Trophoblast cell (in vitro differentiated cells and primary cell): ENCODE measurements at regions not wholly inside any gene's neighbourhood (a gene's known extent, or its start where the extent isn't known, plus 50 kb on each side); places are given as distances from the start of the nearest gene placed in this dataset.

ENCODE experiments used
- DNase-seq, 2 donors: peaks; one replicate each; pipeline ENCODE4 v3.0.0-alpha.2; 2016
- H2AFZ ChIP-seq: 2 replicates; pipeline ENCODE4 v1.6.1; 2013; ENCODE audit warnings: low read length, moderate library complexity, mild to moderate bottlenecking; ENCODE audit not compliant: insufficient read depth, poor library complexity
- H2AK5ac ChIP-seq: 2 replicates; pipeline ENCODE4 v1.6.1; 2013; ENCODE audit warnings: mild to moderate bottlenecking, low read length
- H2BK120ac ChIP-seq: 2 replicates; pipeline ENCODE4 v1.6.1; 2013; ENCODE audit warnings: low read length, mild to moderate bottlenecking, moderate library complexity; ENCODE audit not compliant: insufficient read depth, poor library complexity
- H2BK12ac ChIP-seq: 2 replicates; pipeline ENCODE4 v1.6.1; 2013; ENCODE audit warnings: mild to moderate bottlenecking, low read length, moderate library complexity
- H2BK5ac ChIP-seq: 2 replicates; pipeline ENCODE4 v1.6.1; 2013; ENCODE audit warnings: low read length, low read depth, moderate library complexity, mild to moderate bottlenecking; ENCODE audit not compliant: poor library complexity
- H3K14ac ChIP-seq: 2 replicates; pipeline ENCODE4 v1.6.1; 2013; ENCODE audit warnings: mild to moderate bottlenecking, low read length
- H3K18ac ChIP-seq: 2 replicates; pipeline ENCODE4 v1.6.1; 2013; ENCODE audit warnings: mild to moderate bottlenecking, low read length
- H3K23ac ChIP-seq: 2 replicates; pipeline ENCODE4 v1.6.1; 2013; ENCODE audit warnings: low read length
- H3K27ac ChIP-seq: 2 replicates; pipeline ENCODE4 v1.5.1; 2013; ENCODE audit warnings: low read depth, mild to moderate bottlenecking, inconsistent platforms, low read length, moderate library complexity
- H3K27me3 ChIP-seq: 2 replicates; pipeline ENCODE4 v1.6.1; 2013; ENCODE audit warnings: inconsistent platforms, mild to moderate bottlenecking, low read length, moderate library complexity; ENCODE audit not compliant: insufficient read depth
- H3K36me3 ChIP-seq, 2 experiments: 1 replicate in 1 of 2; 2 replicates in 1 of 2; pipeline ENCODE4 v1.6.1; 2013; ENCODE audit warnings: low read length in 2 of 2, mild to moderate bottlenecking in 2 of 2, moderate library complexity in 1 of 2; ENCODE audit not compliant: insufficient read depth in 2 of 2, control insufficient read depth in 1 of 2
- H3K4ac ChIP-seq: 2 replicates; pipeline ENCODE4 v1.6.1; 2013; ENCODE audit warnings: low read depth, mild to moderate bottlenecking, low read length, moderate library complexity
- H3K4me1 ChIP-seq, 2 experiments: 1 replicate in 1 of 2; 2 replicates in 1 of 2; pipeline ENCODE4 v1.6.1; 2013; ENCODE audit warnings: low read length in 2 of 2, mild to moderate bottlenecking in 2 of 2, moderate library complexity in 1 of 2; ENCODE audit not compliant: insufficient read depth in 2 of 2, control insufficient read depth in 1 of 2
- H3K4me2 ChIP-seq: 2 replicates; pipeline ENCODE4 v1.6.1; 2013; ENCODE audit warnings: inconsistent platforms, mild to moderate bottlenecking, low read length, moderate library complexity
- H3K4me3 ChIP-seq: 2 replicates; pipeline ENCODE4 v1.5.1; 2013; ENCODE audit warnings: mild to moderate bottlenecking, low read depth, low read length, inconsistent platforms
- H3K79me1 ChIP-seq: one replicate; pipeline ENCODE4 v1.6.1; 2013; ENCODE audit warnings: low read length
- H3K79me2 ChIP-seq: 2 replicates; pipeline ENCODE4 v1.6.1; 2013; ENCODE audit warnings: low read length, mild to moderate bottlenecking; ENCODE audit not compliant: control insufficient read depth, insufficient read depth, poor library complexity
- H3K9ac ChIP-seq: 2 replicates; pipeline ENCODE4 v1.6.1; 2013; ENCODE audit warnings: mild to moderate bottlenecking, low read length
- H3K9me3 ChIP-seq: 2 replicates; pipeline ENCODE4 v1.6.1; 2013; ENCODE audit warnings: low read depth, mild to moderate bottlenecking, control low read depth, inconsistent platforms, low read length; ENCODE audit not compliant: insufficient read depth
- H4K12ac ChIP-seq: 2 replicates; pipeline ENCODE4 v1.6.1; 2013; ENCODE audit warnings: low read depth, mild to moderate bottlenecking, low read length, moderate library complexity
- H4K8ac ChIP-seq: 2 replicates; pipeline ENCODE4 v1.6.1; 2013; ENCODE audit warnings: low read depth, mild to moderate bottlenecking, low read length, moderate library complexity
- H4K91ac ChIP-seq: one replicate; pipeline ENCODE4 v1.6.1; 2013; ENCODE audit warnings: low read depth, mild to moderate bottlenecking, low read length, moderate library complexity
- WGBS: extraction: QIAGEN DNeasy Blood & Tissue Kit; methylation state at CpG from one replicate; pipeline ENCODE4 v1.1.7; 2013; ENCODE audit warnings: missing lambda C conversion rate; ENCODE audit not compliant: insufficient read length, insufficient coverage; ENCODE audit errors: extremely low coverage; 5-methylcytosine and 5-hydroxymethylcytosine counted together

DNA sequence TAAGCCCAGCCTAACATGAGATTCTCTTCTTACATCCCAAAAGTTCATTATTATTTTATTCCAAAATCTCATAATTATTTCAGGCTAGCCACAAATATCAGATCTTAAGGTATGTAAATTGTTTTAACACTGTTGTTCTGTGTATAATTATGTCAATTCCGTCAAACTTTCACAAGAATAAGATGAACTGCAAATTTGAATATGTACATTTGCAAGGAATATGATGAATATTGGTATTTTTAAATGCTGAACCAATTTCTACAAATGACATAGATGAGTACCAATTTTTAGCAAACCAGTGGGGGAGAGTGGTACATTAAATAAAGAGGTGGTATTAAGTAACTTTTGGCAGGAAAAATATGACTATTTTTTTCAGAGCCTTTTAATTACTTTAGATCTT lies 282.3 kb upstream of the MAD2L1 start:
- H3K36me3 ChIP-seq, result no peaks in the 10 kb centered on the region
- H2AK5ac ChIP-seq, result no peak overlapping the region
- H3K9ac ChIP-seq, result no peak overlapping the region
- H2AFZ ChIP-seq, result no peak overlapping the region
- DNase-seq, result no peak
- no peak overlapping the region for H4K12ac ChIP-seq
- no peaks in the 10 kb centered on the region for H3K27me3 ChIP-seq
- no peak overlapping the region for H2BK5ac ChIP-seq
- H3K14ac ChIP-seq, result no peak overlapping the region
- H3K18ac ChIP-seq, result no peak overlapping the region
- H3K4ac ChIP-seq, result no peak overlapping the region
- no peaks in the 10 kb centered on the region for H3K4me1 ChIP-seq
- no CpG with 5 or more reads among the region's 1 CpG for WGBS
- no peak overlapping the region for H2BK12ac ChIP-seq
- no peak overlapping the region for H3K4me3 ChIP-seq
- no peak overlapping the region for H2BK120ac ChIP-seq
- H3K23ac ChIP-seq, result no peak overlapping the region
- H3K4me2 ChIP-seq, result no peak overlapping the region
- no peak overlapping the region for H4K8ac ChIP-seq
- H3K79me2 ChIP-seq, result no peaks in the 10 kb centered on the region
- no peak overlapping the region for H3K27ac ChIP-seq
- H3K79me1 ChIP-seq, result no peaks in the 10 kb centered on the region
- H4K91ac ChIP-seq, result no peak overlapping the region
- no peaks in the 10 kb centered on the region for H3K9me3 ChIP-seq

DNA sequence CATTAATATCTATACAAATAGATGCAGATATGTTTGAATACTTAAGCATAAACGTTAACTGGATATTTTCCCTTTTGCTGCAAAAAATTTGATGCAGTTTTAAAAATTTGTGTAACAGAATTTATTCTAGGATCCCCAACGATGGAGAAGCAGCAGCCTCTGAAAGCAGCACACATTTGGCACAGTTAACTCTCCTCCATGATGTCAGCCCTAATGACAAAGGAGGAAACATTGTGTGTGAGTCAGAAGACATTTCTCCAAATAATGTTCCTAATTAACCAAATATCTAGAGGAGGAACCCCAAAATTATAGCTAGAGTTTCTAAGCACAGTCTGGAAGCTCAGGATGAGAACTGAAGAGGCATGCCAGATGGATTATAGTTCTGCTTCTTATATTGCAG lies 281.9 kb upstream of the MAD2L1 start:
- no peaks in the 10 kb centered on the region for H3K36me3 ChIP-seq
- H3K4me3 ChIP-seq, result no peak overlapping the region
- H3K18ac ChIP-seq, result no peak overlapping the region
- no peak overlapping the region for H2AFZ ChIP-seq
- H2BK120ac ChIP-seq, result no peak overlapping the region
- no peak overlapping the region for H3K27ac ChIP-seq
- no peaks in the 10 kb centered on the region for H3K79me2 ChIP-seq
- no peak overlapping the region for H4K91ac ChIP-seq
- H2AK5ac ChIP-seq, result no peak overlapping the region
- no peaks in the 10 kb centered on the region for H3K27me3 ChIP-seq
- no peak overlapping the region for H3K14ac ChIP-seq
- no peak overlapping the region for H3K4me2 ChIP-seq
- H3K79me1 ChIP-seq, result no peaks in the 10 kb centered on the region
- WGBS, result no CpG with 5 or more reads among the region's 2 CpGs
- no peak overlapping the region for H3K4ac ChIP-seq
- no peaks in the 10 kb centered on the region for H3K9me3 ChIP-seq
- no peak overlapping the region for H2BK5ac ChIP-seq
- no peak overlapping the region for H3K9ac ChIP-seq
- H4K12ac ChIP-seq, result no peak overlapping the region
- no peak for DNase-seq
- no peak overlapping the region for H2BK12ac ChIP-seq
- H4K8ac ChIP-seq, result no peak overlapping the region
- no peak overlapping the region for H3K23ac ChIP-seq
- no peaks in the 10 kb centered on the region for H3K4me1 ChIP-seq

DNA sequence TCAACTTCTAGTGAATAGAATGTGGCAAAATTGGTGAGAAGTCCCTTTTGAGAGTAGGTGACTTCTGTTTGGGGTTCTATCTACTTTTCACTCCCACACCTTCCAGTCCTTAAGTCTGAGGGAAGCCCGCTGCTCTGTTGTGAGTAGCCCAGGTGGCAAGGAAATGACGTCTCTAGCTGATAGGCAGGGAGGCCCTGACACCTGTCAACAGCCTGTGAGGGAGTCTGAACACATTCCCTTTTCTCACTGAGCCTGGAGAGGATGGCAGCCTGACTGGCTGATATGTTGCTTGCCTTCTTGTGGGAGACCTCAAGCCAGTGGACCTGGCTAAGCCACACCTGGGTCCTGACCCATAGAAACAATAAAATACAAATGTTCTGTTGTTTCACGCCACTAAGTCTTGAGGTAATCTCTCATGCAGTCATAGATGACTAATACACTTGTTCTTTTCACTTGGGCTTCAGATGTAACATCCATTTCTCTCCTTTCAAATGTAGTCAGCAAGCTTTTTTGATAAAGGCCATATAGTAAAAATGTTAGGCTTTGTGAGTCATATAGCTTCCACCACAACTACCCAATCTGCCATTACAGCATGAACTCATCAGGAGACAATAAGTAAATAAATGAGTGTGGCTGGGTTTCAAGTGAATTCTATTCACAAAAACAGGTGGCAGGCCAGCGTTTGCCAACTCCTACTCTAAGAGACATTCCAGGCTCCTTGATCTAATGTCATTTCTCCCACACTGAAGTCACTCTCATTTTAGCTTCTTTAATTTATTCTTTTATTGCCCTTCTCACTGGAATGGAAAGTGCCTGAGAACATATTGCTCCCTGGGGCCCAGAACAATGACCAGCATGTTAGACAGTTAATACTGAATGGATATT lies 265.1 kb upstream of the MAD2L1 start:
- no CpG with 5 or more reads among the region's 4 CpGs for WGBS
- no peak overlapping the region for H3K4me3 ChIP-seq
- H3K36me3 ChIP-seq, result no peaks in the 10 kb centered on the region
- H3K23ac ChIP-seq, result no peak overlapping the region
- no peak overlapping the region for H2BK12ac ChIP-seq
- H3K4me2 ChIP-seq, result no peak overlapping the region
- H3K9me3 ChIP-seq, result no peaks in the 10 kb centered on the region
- H3K18ac ChIP-seq, result no peak overlapping the region
- H4K8ac ChIP-seq, result no peak overlapping the region
- no peak overlapping the region for H2BK5ac ChIP-seq
- H2AK5ac ChIP-seq, result no peak overlapping the region
- H3K79me2 ChIP-seq, result no peaks in the 10 kb centered on the region
- H3K4ac ChIP-seq, result no peak overlapping the region
- H3K27ac ChIP-seq, result no peak overlapping the region
- H3K9ac ChIP-seq, result no peak overlapping the region
- no peaks in the 10 kb centered on the region for H3K79me1 ChIP-seq
- no peak for DNase-seq
- no peak overlapping the region for H3K14ac ChIP-seq
- no peak overlapping the region for H4K91ac ChIP-seq
- H3K4me1 ChIP-seq, result peaks cover 0 to 3% of the 10 kb centered on the region in 2 experiments
- no peak overlapping the region for H2BK120ac ChIP-seq
- H3K27me3 ChIP-seq, result no peaks in the 10 kb centered on the region
- no peak overlapping the region for H4K12ac ChIP-seq
- no peak overlapping the region for H2AFZ ChIP-seq

DNA sequence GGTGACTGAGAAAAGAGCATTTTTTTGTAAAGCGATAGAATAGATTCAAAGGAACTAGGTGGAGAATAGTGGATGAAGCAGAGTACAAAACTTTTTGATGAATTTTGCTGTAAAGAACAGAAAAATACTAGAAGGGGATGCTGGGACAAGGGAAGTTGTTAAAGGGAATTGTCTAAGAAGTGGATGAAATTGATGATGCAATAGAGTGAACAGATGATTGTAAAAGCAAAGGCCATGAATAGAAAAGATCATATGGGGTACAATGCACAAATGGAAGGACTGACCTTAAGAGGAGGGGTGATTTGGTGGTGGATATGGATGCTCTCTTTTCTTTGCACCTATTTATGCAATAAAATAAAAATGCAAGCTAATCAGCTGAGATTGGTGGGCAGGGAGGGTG lies 262.7 kb upstream of the MAD2L1 start:
- no peak overlapping the region for H2AFZ ChIP-seq

More for the DNA sequence above, 262.7 kb upstream of the MAD2L1 start:
- H3K79me1 ChIP-seq, result no peaks in the 10 kb centered on the region
- H4K8ac ChIP-seq, result no peak overlapping the region
- H3K36me3 ChIP-seq, result no peaks in the 10 kb centered on the region
- H3K14ac ChIP-seq, result no peak overlapping the region
- H3K4me3 ChIP-seq, result no peak overlapping the region
- H2BK120ac ChIP-seq, result no peak overlapping the region
- DNase-seq, result no peak
- no peak overlapping the region for H3K23ac ChIP-seq
- no peak overlapping the region for H3K4me2 ChIP-seq
- H2AK5ac ChIP-seq, result no peak overlapping the region
- no peak overlapping the region for H3K4ac ChIP-seq
- H2BK12ac ChIP-seq, result no peak overlapping the region
- no peaks in the 10 kb centered on the region for H3K79me2 ChIP-seq
- H3K18ac ChIP-seq, result no peak overlapping the region
- no peak overlapping the region for H3K27ac ChIP-seq
- H2BK5ac ChIP-seq, result no peak overlapping the region
- no peaks in the 10 kb centered on the region for H3K9me3 ChIP-seq
- no peaks in the 10 kb centered on the region for H3K27me3 ChIP-seq
- no peak overlapping the region for H4K12ac ChIP-seq
- peaks cover 0 to 3% of the 10 kb centered on the region in 2 experiments for H3K4me1 ChIP-seq
- no peak overlapping the region for H3K9ac ChIP-seq
- H4K91ac ChIP-seq, result no peak overlapping the region
- 100% methylated on average over 1 of the region's 1 CpG for WGBS
